Peyer's patch (tissue), 4 donors: ENCODE measurements at regions not wholly inside any gene's neighbourhood (a gene's known extent, or its start where the extent isn't known, plus 50 kb on each side); places are given as distances from the start of the nearest gene placed in this dataset.

Experiments
- POLR2A ChIP-seq, 2 donors: fragments of 450-650 bp; IDR thresholded peaks; one replicate each; pipeline ENCODE4 v1.5.1; 2017; ENCODE audit warnings: antibody characterized with exemption in 2 of 2, mild to moderate bottlenecking in 2 of 2, moderate library complexity in 2 of 2
- TF ChIP-seq, protein P1 (sequence below), 6 experiments: fragments of 450-650 bp in 4 of 6; fragments of 200-600 bp in 2 of 6; sonication (generic) in 1 of 6; IDR thresholded peaks; one replicate each; pipeline ENCODE4 v1.5.1; 2017 to 2019; ENCODE audit warnings: antibody characterized with exemption in 6 of 6, mild to moderate bottlenecking in 3 of 6, moderate library complexity in 1 of 6

DNA sequence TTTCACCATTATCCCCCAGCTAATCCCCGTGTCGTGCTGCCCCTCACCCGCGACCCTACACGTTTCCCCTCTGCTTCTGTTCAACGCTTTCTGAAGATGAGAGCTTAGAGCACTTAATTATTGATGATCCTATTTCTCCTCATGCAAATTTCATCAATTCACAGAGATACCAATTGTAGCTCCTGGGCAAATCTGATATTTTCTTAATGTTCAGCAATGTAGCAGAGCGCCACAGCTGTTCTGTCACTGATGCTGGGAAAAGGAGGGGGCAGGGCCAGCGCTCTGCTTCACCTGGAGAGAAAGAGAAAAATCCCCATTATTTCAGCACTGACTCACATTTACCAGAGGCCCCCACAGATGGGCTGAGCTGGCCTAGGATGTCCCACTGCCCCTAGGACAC lies 121.2 kb downstream of the TTLL2 start:
- TF ChIP-seq, protein P1, sequence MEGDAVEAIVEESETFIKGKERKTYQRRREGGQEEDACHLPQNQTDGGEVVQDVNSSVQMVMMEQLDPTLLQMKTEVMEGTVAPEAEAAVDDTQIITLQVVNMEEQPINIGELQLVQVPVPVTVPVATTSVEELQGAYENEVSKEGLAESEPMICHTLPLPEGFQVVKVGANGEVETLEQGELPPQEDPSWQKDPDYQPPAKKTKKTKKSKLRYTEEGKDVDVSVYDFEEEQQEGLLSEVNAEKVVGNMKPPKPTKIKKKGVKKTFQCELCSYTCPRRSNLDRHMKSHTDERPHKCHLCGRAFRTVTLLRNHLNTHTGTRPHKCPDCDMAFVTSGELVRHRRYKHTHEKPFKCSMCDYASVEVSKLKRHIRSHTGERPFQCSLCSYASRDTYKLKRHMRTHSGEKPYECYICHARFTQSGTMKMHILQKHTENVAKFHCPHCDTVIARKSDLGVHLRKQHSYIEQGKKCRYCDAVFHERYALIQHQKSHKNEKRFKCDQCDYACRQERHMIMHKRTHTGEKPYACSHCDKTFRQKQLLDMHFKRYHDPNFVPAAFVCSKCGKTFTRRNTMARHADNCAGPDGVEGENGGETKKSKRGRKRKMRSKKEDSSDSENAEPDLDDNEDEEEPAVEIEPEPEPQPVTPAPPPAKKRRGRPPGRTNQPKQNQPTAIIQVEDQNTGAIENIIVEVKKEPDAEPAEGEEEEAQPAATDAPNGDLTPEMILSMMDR (IDR thresholded peaks at IDR 0.05), result no peak
- TF ChIP-seq POLR2A (IDR thresholded peaks at IDR 0.05), result no peak
